ENCODE measurements at regions not wholly inside any gene's neighbourhood (a gene's known extent, or its start where the extent isn't known, plus 50 kb on each side); places are given as distances from the start of the nearest gene placed in this dataset.

- H3K9me3 ChIP-seq = no peaks in the 10 kb centered on the region
These were observed 103.3 kb upstream of the BACH2 start for GRCh38 chr6:90399970-90400369.

GRCh38 chr6:90397929-90398674 lies 101.5 kb upstream of the BACH2 start:
- no peaks in the 10 kb centered on the region for H3K36me3 ChIP-seq
- no peak overlapping the region for H3K4me3 ChIP-seq
- intact Hi-C loops (cut with DNase I; ENCODE audit: low total_unique reads) = no loop called here
- no peak for TF ChIP-seq POLR2A (IDR thresholded peaks at IDR 0.05)
- no peak for TF ChIP-seq POLR2AphosphoS5 (IDR thresholded peaks at IDR 0.05)
- TF ChIP-seq CTCF (IDR thresholded peaks at IDR 0.05) = no peak
- DNase-seq (ENCODE audit: low spot score in 2 of 2) = no peak
- H3K27ac ChIP-seq = no peak overlapping the region
- no peaks in the 10 kb centered on the region for H3K27me3 ChIP-seq
- H3K4me1 ChIP-seq = no peaks in the 10 kb centered on the region
- no peaks in the 10 kb centered on the region for H3K9me3 ChIP-seq

More at GRCh38 chr6:90399970-90400369, 103.3 kb upstream of the BACH2 start:
- no peak overlapping the region for H3K4me3 ChIP-seq
- intact Hi-C loops (cut with DNase I; ENCODE audit: low total_unique reads) = no loop called here
- H3K4me1 ChIP-seq = no peaks in the 10 kb centered on the region
- H3K36me3 ChIP-seq = no peaks in the 10 kb centered on the region
- TF ChIP-seq POLR2A (IDR thresholded peaks at IDR 0.05) (no peak), POLR2AphosphoS5 (IDR thresholded peaks at IDR 0.05) (no peak), CTCF (IDR thresholded peaks at IDR 0.05) (no peak)
- no peak for DNase-seq (ENCODE audit: low spot score in 2 of 2)
- no peaks in the 10 kb centered on the region for H3K27me3 ChIP-seq
- no peak overlapping the region for H3K27ac ChIP-seq

- no peak for DNase-seq (ENCODE audit: low spot score in 2 of 2)
- Histone ChIP-seq H3K36me3 (no peaks in the 10 kb centered on the region), H3K27ac (no peak overlapping the region), H3K27me3 (no peaks in the 10 kb centered on the region), H3K4me3 (no peak overlapping the region), H3K9me3 (no peaks in the 10 kb centered on the region), H3K4me1 (no peaks in the 10 kb centered on the region)
- TF ChIP-seq POLR2A (IDR thresholded peaks at IDR 0.05) (no peak), CTCF (IDR thresholded peaks at IDR 0.05) (no peak), POLR2AphosphoS5 (IDR thresholded peaks at IDR 0.05) (no peak)
- intact Hi-C loops (cut with DNase I; ENCODE audit: low total_unique reads) = no loop called here
These were observed 100.4 kb upstream of the BACH2 start for GRCh38 chr6:90397047-90397446.

- H3K4me3 ChIP-seq = no peak overlapping the region
- TF ChIP-seq POLR2AphosphoS5 (IDR thresholded peaks at IDR 0.05) (no peak), CTCF (IDR thresholded peaks at IDR 0.05) (peak; percentile 30 to 70 (median 67)), POLR2A (IDR thresholded peaks at IDR 0.05) (no peak)
- H3K9me3 ChIP-seq = no peaks in the 10 kb centered on the region
- intact Hi-C loops (cut with DNase I; ENCODE audit: low total_unique reads) = no loop called here
- H3K27ac ChIP-seq = no peak overlapping the region
- no peaks in the 10 kb centered on the region for H3K36me3 ChIP-seq
- no peaks in the 10 kb centered on the region for H3K4me1 ChIP-seq
- DNase-seq (ENCODE audit: low spot score in 2 of 2) = no peak
- no peaks in the 10 kb centered on the region for H3K27me3 ChIP-seq
These were observed 96.7 kb upstream of the BACH2 start for GRCh38 chr6:90393232-90393884.

GRCh38 chr6:90390379-90390778 lies 93.7 kb upstream of the BACH2 start:
- intact Hi-C loops (cut with DNase I; ENCODE audit: low total_unique reads) = no loop called here
- TF ChIP-seq CTCF (IDR thresholded peaks at IDR 0.05) = no peak
- no peak for TF ChIP-seq POLR2AphosphoS5 (IDR thresholded peaks at IDR 0.05)

More at GRCh38 chr6:90390379-90390778, 93.7 kb upstream of the BACH2 start:
- Histone ChIP-seq H3K36me3 (no peaks in the 10 kb centered on the region), H3K4me3 (no peak overlapping the region), H3K27me3 (no peaks in the 10 kb centered on the region), H3K27ac (no peak overlapping the region), H3K9me3 (no peaks in the 10 kb centered on the region), H3K4me1 (no peaks in the 10 kb centered on the region)
- DNase-seq (ENCODE audit: low spot score in 2 of 2) = no peak
